Smooth muscle cell (in vitro differentiated cells): ENCODE measurements at regions not wholly inside any gene's neighbourhood (a gene's known extent, or its start where the extent isn't known, plus 50 kb on each side); places are given as distances from the start of the nearest gene placed in this dataset.

ENCODE experiments used
- DNase-seq: peaks from one replicate; lab custom pipeline; 2025; ENCODE audit not compliant: unreplicated experiment; lab: John Stamatoyannopoulos, UW
- H2AFZ ChIP-seq: fragments of 200-600 bp; sonication (generic); 2 replicates; pipeline ENCODE4 v1.6.0; 2016; ENCODE audit warnings: antibody characterized with exemption, low read depth, mild to moderate bottlenecking
- H3F3A ChIP-seq: fragments of 200-600 bp; sonication (generic); 2 replicates; pipeline ENCODE4 v1.6.0; 2017; ENCODE audit warnings: antibody characterized with exemption, low read depth
- H3K27ac ChIP-seq: fragments of 200-600 bp; sonication (generic); 2 replicates; pipeline ENCODE4 v1.5.1; 2016; ENCODE audit warnings: low read depth, mild to moderate bottlenecking
- H3K27me3 ChIP-seq: fragments of 200-600 bp; sonication (generic); 2 replicates; pipeline ENCODE4 v1.6.1; 2016; ENCODE audit warnings: low read depth, mild to moderate bottlenecking
- H3K36me3 ChIP-seq: fragments of 200-600 bp; sonication (generic); 2 replicates; pipeline ENCODE4 v1.5.1; 2016; ENCODE audit warnings: low read depth
- H3K4me1 ChIP-seq: fragments of 200-600 bp; sonication (generic); 2 replicates; pipeline ENCODE4 v1.5.1; 2016; ENCODE audit warnings: low read depth
- H3K4me2 ChIP-seq: fragments of 200-600 bp; sonication (generic); 2 replicates; pipeline ENCODE4 v1.6.0; 2016; ENCODE audit warnings: mild to moderate bottlenecking
- H3K4me3 ChIP-seq: fragments of 200-600 bp; sonication (generic); 2 replicates; pipeline ENCODE4 v1.5.1; 2016; ENCODE audit warnings: mild to moderate bottlenecking
- H3K79me2 ChIP-seq: fragments of 200-600 bp; sonication (generic); 2 replicates; pipeline ENCODE4 v1.6.0; 2016; ENCODE audit warnings: low read depth, mild to moderate bottlenecking
- H3K9ac ChIP-seq: fragments of 200-600 bp; sonication (generic); 2 replicates; pipeline ENCODE4 v1.6.0; 2016; ENCODE audit warnings: low read depth
- H3K9me3 ChIP-seq: fragments of 200-600 bp; sonication (generic); replicated peaks from 2 replicates; pipeline ENCODE4 v1.5.1; 2016; ENCODE audit warnings: low read depth
- H4K20me1 ChIP-seq: fragments of 200-600 bp; sonication (generic); 2 replicates; pipeline ENCODE4 v1.6.0; 2016; ENCODE audit warnings: low read depth
- CTCF ChIP-seq: fragments of 200-600 bp; sonication (generic); IDR thresholded peaks from 2 replicates; pipeline ENCODE4 v1.5.1; 2017; ENCODE audit warnings: borderline replicate concordance, mild to moderate bottlenecking, antibody characterized with exemption; ENCODE audit not compliant: insufficient read depth, poor library complexity, severe bottlenecking
- WGBS: methylation state at CpG from one replicate; pipeline ENCODE4 v1.1.7; 2016; ENCODE audit warnings: low lambda C conversion rate; 5-methylcytosine and 5-hydroxymethylcytosine counted together

GRCh38 chr12:97047361-97047760 is 140.3 kb downstream of the NEDD1 start:
- no peaks in the 10 kb centered on the region for H3K36me3 ChIP-seq
- no peak overlapping the region for H3K27ac ChIP-seq
- no peak overlapping the region for H3K9ac ChIP-seq
- H3K9me3 ChIP-seq = no peaks in the 10 kb centered on the region
- DNase-seq = no peak
- no peak for TF ChIP-seq CTCF
- H3K4me2 ChIP-seq = no peak overlapping the region
- no peak overlapping the region for H3K4me3 ChIP-seq
- H3K27me3 ChIP-seq = no peaks in the 10 kb centered on the region
- H3K79me2 ChIP-seq = no peaks in the 10 kb centered on the region
- H3K4me1 ChIP-seq = peaks cover 12% of the 10 kb centered on the region
- no peaks in the 10 kb centered on the region for H4K20me1 ChIP-seq
- H2AFZ ChIP-seq = no peak overlapping the region
- no peaks in the 10 kb centered on the region for H3F3A ChIP-seq

- no peaks in the 10 kb centered on the region for H3K79me2 ChIP-seq
- WGBS = 52% methylated on average over 4 of the region's 4 CpGs
- H3K9me3 ChIP-seq = no peaks in the 10 kb centered on the region
- H3K4me2 ChIP-seq = no peak overlapping the region
- no peak overlapping the region for H3K27ac ChIP-seq
- H3K4me1 ChIP-seq = peaks cover 12% of the 10 kb centered on the region
- no peaks in the 10 kb centered on the region for H3F3A ChIP-seq
- H3K27me3 ChIP-seq = no peaks in the 10 kb centered on the region
- H2AFZ ChIP-seq = peak overlapping the region; percentile 59
- no peak overlapping the region for H3K4me3 ChIP-seq
- no peaks in the 10 kb centered on the region for H4K20me1 ChIP-seq
- no peaks in the 10 kb centered on the region for H3K36me3 ChIP-seq
- DNase-seq = no peak
- TF ChIP-seq CTCF = no peak
- no peak overlapping the region for H3K9ac ChIP-seq
Measured at GRCh38 chr12:97048421-97049035, 141.5 kb downstream of the NEDD1 start.

GRCh38 chr12:97050509-97050908 is 143.5 kb downstream of the NEDD1 start:
- no peak for TF ChIP-seq CTCF
- no peaks in the 10 kb centered on the region for H3K79me2 ChIP-seq
- peaks cover 12% of the 10 kb centered on the region for H3K4me1 ChIP-seq
- H3K9ac ChIP-seq = no peak overlapping the region
- H3F3A ChIP-seq = no peaks in the 10 kb centered on the region
- WGBS = 75% methylated on average over 5 of the region's 5 CpGs
- H3K27me3 ChIP-seq = no peaks in the 10 kb centered on the region
- H3K4me3 ChIP-seq = no peak overlapping the region
- no peaks in the 10 kb centered on the region for H4K20me1 ChIP-seq
- H3K4me2 ChIP-seq = no peak overlapping the region
- no peaks in the 10 kb centered on the region for H3K36me3 ChIP-seq
- H3K9me3 ChIP-seq = no peaks in the 10 kb centered on the region
- no peak overlapping the region for H2AFZ ChIP-seq
- no peak for DNase-seq
- H3K27ac ChIP-seq = no peak overlapping the region

GRCh38 chr12:97051341-97051740 is 144.3 kb downstream of the NEDD1 start:
- H3K79me2 ChIP-seq = no peaks in the 10 kb centered on the region
- no peaks in the 10 kb centered on the region for H4K20me1 ChIP-seq
- no peak overlapping the region for H3K4me3 ChIP-seq
- no peak for TF ChIP-seq CTCF
- no peak for DNase-seq
- no peaks in the 10 kb centered on the region for H3K27me3 ChIP-seq
- no peak overlapping the region for H2AFZ ChIP-seq
- H3F3A ChIP-seq = no peaks in the 10 kb centered on the region
- no peaks in the 10 kb centered on the region for H3K9me3 ChIP-seq
- H3K4me1 ChIP-seq = peaks cover 12% of the 10 kb centered on the region
- WGBS = 97% methylated on average over 2 of the region's 2 CpGs
- H3K4me2 ChIP-seq = no peak overlapping the region
- H3K9ac ChIP-seq = no peak overlapping the region
- no peaks in the 10 kb centered on the region for H3K36me3 ChIP-seq
- H3K27ac ChIP-seq = no peak overlapping the region
